GM12878 (cell line): ENCODE measurements at regions not wholly inside any gene's neighbourhood (a gene's known extent, or its start where the extent isn't known, plus 50 kb on each side); places are given as distances from the start of the nearest gene placed in this dataset.
"Not testable (repeated sequence)": the region's sequence is repeated elsewhere in the genome, so short reads cannot be mapped to it uniquely, and the experiment has no call there.

ENCODE experiments used
- TARDBP ChIP-seq: IDR thresholded peaks from 2 replicates; pipeline ENCODE4 v1.6.1; 2016; ENCODE audit warnings: borderline replicate concordance
- TCF7 ChIP-seq: IDR thresholded peaks from 2 replicates; pipeline ENCODE4 v1.6.1; 2014; ENCODE audit warnings: antibody characterized with exemption, borderline replicate concordance
- TF ChIP-seq, protein P1 (sequence below), 3 experiments: IDR thresholded peaks in 2 of 3; conservative IDR thresholded peaks in 1 of 3; 2 replicates each; pipeline ENCODE4 v1.5.1; 2011; ENCODE audit warnings: low read depth in 3 of 3, low read length in 3 of 3, mild to moderate bottlenecking in 3 of 3, control low read depth in 2 of 3, moderate library complexity in 2 of 3, inconsistent platforms in 1 of 3, mixed read lengths in 1 of 3; ENCODE audit not compliant: control insufficient read depth in 2 of 3, insufficient read depth in 1 of 3; ENCODE audit errors: extremely low read depth in 1 of 3

DNA sequence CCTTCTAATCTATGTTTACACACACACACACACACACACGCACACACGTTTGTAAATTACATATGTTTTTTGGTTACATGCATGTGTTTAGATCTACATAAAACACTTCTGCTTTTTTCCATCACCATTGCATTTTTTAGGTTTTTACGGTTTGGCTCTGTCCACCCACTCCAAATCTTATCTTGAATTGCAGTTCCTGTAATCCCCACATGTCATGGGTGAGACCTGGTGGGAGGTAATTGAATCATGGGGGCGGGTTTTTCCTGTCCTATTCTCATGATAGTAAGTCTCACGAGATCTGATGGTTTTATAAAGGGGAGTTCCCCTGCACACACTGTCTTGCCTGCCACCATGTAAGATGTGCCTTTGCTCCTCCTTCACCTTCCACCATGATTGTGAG, 188.7 kb upstream of the TSHZ3 start:
- not testable (repeated sequence) for TF ChIP-seq TARDBP, TCF7
- TF ChIP-seq, protein P1, sequence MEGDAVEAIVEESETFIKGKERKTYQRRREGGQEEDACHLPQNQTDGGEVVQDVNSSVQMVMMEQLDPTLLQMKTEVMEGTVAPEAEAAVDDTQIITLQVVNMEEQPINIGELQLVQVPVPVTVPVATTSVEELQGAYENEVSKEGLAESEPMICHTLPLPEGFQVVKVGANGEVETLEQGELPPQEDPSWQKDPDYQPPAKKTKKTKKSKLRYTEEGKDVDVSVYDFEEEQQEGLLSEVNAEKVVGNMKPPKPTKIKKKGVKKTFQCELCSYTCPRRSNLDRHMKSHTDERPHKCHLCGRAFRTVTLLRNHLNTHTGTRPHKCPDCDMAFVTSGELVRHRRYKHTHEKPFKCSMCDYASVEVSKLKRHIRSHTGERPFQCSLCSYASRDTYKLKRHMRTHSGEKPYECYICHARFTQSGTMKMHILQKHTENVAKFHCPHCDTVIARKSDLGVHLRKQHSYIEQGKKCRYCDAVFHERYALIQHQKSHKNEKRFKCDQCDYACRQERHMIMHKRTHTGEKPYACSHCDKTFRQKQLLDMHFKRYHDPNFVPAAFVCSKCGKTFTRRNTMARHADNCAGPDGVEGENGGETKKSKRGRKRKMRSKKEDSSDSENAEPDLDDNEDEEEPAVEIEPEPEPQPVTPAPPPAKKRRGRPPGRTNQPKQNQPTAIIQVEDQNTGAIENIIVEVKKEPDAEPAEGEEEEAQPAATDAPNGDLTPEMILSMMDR (IDR thresholded peaks at IDR 0.05 in 2 of 3, conservative IDR thresholded peaks at IDR 0.05 in 1 of 3; ENCODE audit: control insufficient read depth in 2 of 3, extremely low read depth in 1 of 3, insufficient read depth in 1 of 3, low read depth in 3 of 3, low read length in 3 of 3): not testable (repeated sequence)
